Right atrium auricular region (tissue), 2 donors: ENCODE measurements at regions not wholly inside any gene's neighbourhood (a gene's known extent, or its start where the extent isn't known, plus 50 kb on each side); places are given as distances from the start of the nearest gene placed in this dataset.

Source experiments
- DNase-seq: peaks from one replicate; pipeline ENCODE4 v3.0.0-alpha.2; 2019; ENCODE audit warnings: low spot score
- H3K27ac ChIP-seq, 2 donors: fragments of 200-600 bp; sonication (generic); 1 replicate in 1 of 2; 2 replicates in 1 of 2; pipeline ENCODE4 v1.5.1; 2016 to 2019
- H3K27me3 ChIP-seq, 2 donors: fragments of 200-600 bp; sonication (generic); one replicate each; pipeline versions ENCODE4 v1.5.1 to v1.6.0; 2017 to 2019
- H3K36me3 ChIP-seq: fragments of 200-600 bp; sonication (generic); one replicate; pipeline ENCODE4 v1.5.1; 2016
- H3K4me1 ChIP-seq, 2 donors: fragments of 200-600 bp; sonication (generic); one replicate each; pipeline versions ENCODE4 v1.5.1 to v1.6.0; 2017 to 2019
- H3K4me3 ChIP-seq, 2 donors: fragments of 200-600 bp; sonication (generic); 1 replicate in 1 of 2; 2 replicates in 1 of 2; pipeline ENCODE4 v1.5.1; 2017 to 2019; ENCODE audit warnings: mild to moderate bottlenecking in 1 of 2, moderate library complexity in 1 of 2
- H3K9me3 ChIP-seq, 2 donors: fragments of 200-600 bp; sonication (generic); one replicate each; pipeline ENCODE4 v1.5.1; 2019
- CTCF ChIP-seq, 2 donors: fragments of 200-600 bp; sonication (generic); IDR thresholded peaks; one replicate each; pipeline ENCODE4 v1.5.1; 2019; ENCODE audit warnings: antibody characterized with exemption in 2 of 2

GRCh38 chr3:59481776-59482400, 432.1 kb upstream of the CFAP20DC start:
- Histone ChIP-seq H3K4me3 (no peak overlapping the region), H3K36me3 (no peaks in the 10 kb centered on the region), H3K27me3 (no peaks in the 10 kb centered on the region), H3K4me1 (peaks cover 0 to 2% of the 10 kb centered on the region in 2 donors), H3K9me3 (no peaks in the 10 kb centered on the region), H3K27ac (no peak overlapping the region)
- no peak for TF ChIP-seq CTCF (IDR thresholded peaks at IDR 0.05)
- no peak for DNase-seq

- no peaks in the 10 kb centered on the region for H3K4me1 ChIP-seq
- no peak overlapping the region for H3K4me3 ChIP-seq
- TF ChIP-seq CTCF (IDR thresholded peaks at IDR 0.05): no peak
- DNase-seq: no peak
- H3K9me3 ChIP-seq: no peaks in the 10 kb centered on the region
- H3K36me3 ChIP-seq: no peaks in the 10 kb centered on the region
- H3K27me3 ChIP-seq: no peaks in the 10 kb centered on the region
- H3K27ac ChIP-seq: no peak overlapping the region
Measured at GRCh38 chr3:59480486-59480995, 430.7 kb upstream of the CFAP20DC start.

- no peak for TF ChIP-seq CTCF (IDR thresholded peaks at IDR 0.05)
- DNase-seq: no peak
- Histone ChIP-seq H3K36me3 (no peaks in the 10 kb centered on the region), H3K27ac (no peak overlapping the region), H3K4me3 (no peak overlapping the region), H3K4me1 (no peaks in the 10 kb centered on the region), H3K9me3 (no peaks in the 10 kb centered on the region), H3K27me3 (no peaks in the 10 kb centered on the region)
Measured at GRCh38 chr3:59473636-59474035, 423.8 kb upstream of the CFAP20DC start.

- Histone ChIP-seq H3K27ac (no peak overlapping the region), H3K4me1 (no peaks in the 10 kb centered on the region)
- no peak for TF ChIP-seq CTCF (IDR thresholded peaks at IDR 0.05)
Measured at GRCh38 chr3:59472541-59472940, 422.7 kb upstream of the CFAP20DC start.

GRCh38 chr3:59469948-59470723, 420.3 kb upstream of the CFAP20DC start:
- no peaks in the 10 kb centered on the region for H3K4me1 ChIP-seq
- no peaks in the 10 kb centered on the region for H3K9me3 ChIP-seq
- H3K36me3 ChIP-seq: no peaks in the 10 kb centered on the region
- no peak overlapping the region for H3K27ac ChIP-seq
- no peak for DNase-seq
- H3K4me3 ChIP-seq: no peak overlapping the region
- no peaks in the 10 kb centered on the region for H3K27me3 ChIP-seq
- no peak for TF ChIP-seq CTCF (IDR thresholded peaks at IDR 0.05)

More at GRCh38 chr3:59472541-59472940, 422.7 kb upstream of the CFAP20DC start:
- DNase-seq: no peak
- no peak overlapping the region for H3K4me3 ChIP-seq
- H3K9me3 ChIP-seq: no peaks in the 10 kb centered on the region
- H3K36me3 ChIP-seq: no peaks in the 10 kb centered on the region
- H3K27me3 ChIP-seq: no peaks in the 10 kb centered on the region
